WTC11 (cell line): ENCODE measurements at regions not wholly inside any gene's neighbourhood (a gene's known extent, or its start where the extent isn't known, plus 50 kb on each side); places are given as distances from the start of the nearest gene placed in this dataset.

ENCODE experiments used
- ATAC-seq: fragments of 200-7000 bp; cut with Tn5 transposase; 2 replicates; pipeline ENCODE4 v1.10.0; 2021; ENCODE audit warnings: mild to moderate bottlenecking, moderate library complexity
- CTCF ChIA-PET: fragments of 300-600 bp; sonication (Branson Sonifier 250); formaldehyde crosslinking; loops from one replicate; lab custom pipeline; 2021; ENCODE audit warnings: antibody characterized with exemption; lab: Charles Lee
- POLR2A ChIA-PET: fragments of 350-600 bp; sonication (Branson Sonifier 250); formaldehyde crosslinking; loops from one replicate; lab custom pipeline; 2021; ENCODE audit warnings: antibody characterized with exemption; lab: Charles Lee
- DNase-seq: peaks from one replicate; pipeline ENCODE4 v3.0.0; 2021; ENCODE audit warnings: low spot score
- H3K27ac Mint-ChIP-seq: 2 replicates; pipeline ENCODE4 v1.8.0; 2021; ENCODE audit warnings: mixed read lengths
- H3K27me3 Mint-ChIP-seq: 2 replicates; pipeline ENCODE4 v1.8.0; 2021; ENCODE audit warnings: low read depth, mild to moderate bottlenecking, moderate library complexity, mixed read lengths
- H3K36me3 Mint-ChIP-seq: 2 replicates; pipeline ENCODE4 v1.8.0; 2021; ENCODE audit warnings: mixed read lengths
- H3K4me1 Mint-ChIP-seq: 2 replicates; pipeline ENCODE4 v1.8.0; 2022; ENCODE audit warnings: mixed read lengths
- H3K4me3 Mint-ChIP-seq: 2 replicates; pipeline ENCODE4 v1.8.0; 2021; ENCODE audit warnings: mild to moderate bottlenecking, moderate library complexity, mixed read lengths
- H3K9me3 Mint-ChIP-seq: 2 replicates; pipeline ENCODE4 v1.8.0; 2021; ENCODE audit warnings: mixed read lengths
- ATF3 ChIP-seq: sonication (generic); formaldehyde crosslinking; conservative IDR thresholded peaks from 2 replicates; pipeline ENCODE4 v1.8.1; 2022; ENCODE audit warnings: mild to moderate bottlenecking, missing genetic modification reagents
- CDX4 ChIP-seq: fragments of 250-450 bp; sonication (Bioruptor Pico); IDR thresholded peaks from 2 replicates; pipeline ENCODE4 v1.9.0; 2021; ENCODE audit warnings: moderate library complexity, mild to moderate bottlenecking, inconsistent platforms, borderline replicate concordance
- E2F1 ChIP-seq: sonication (generic); formaldehyde crosslinking; IDR thresholded peaks from 2 replicates; pipeline ENCODE4 v1.8.0; 2022; ENCODE audit warnings: mild to moderate bottlenecking, missing genetic modification reagents
- E2F5 ChIP-seq: sonication (generic); formaldehyde crosslinking; IDR thresholded peaks from 2 replicates; pipeline ENCODE4 v1.8.1; 2022; ENCODE audit warnings: mild to moderate bottlenecking, moderate library complexity, missing genetic modification reagents
- EMX1 ChIP-seq: fragments of 250-450 bp; sonication (Bioruptor Pico); IDR thresholded peaks from 2 replicates; pipeline ENCODE4 v1.8.0; 2021; ENCODE audit warnings: mild to moderate bottlenecking
- ETV6 ChIP-seq: sonication (generic); formaldehyde crosslinking; IDR thresholded peaks from 2 replicates; pipeline ENCODE4 v1.8.1; 2022; ENCODE audit warnings: mild to moderate bottlenecking, missing genetic modification reagents
- GABPB1 ChIP-seq: sonication (generic); formaldehyde crosslinking; IDR thresholded peaks from 2 replicates; pipeline ENCODE4 v1.8.1; 2023; ENCODE audit warnings: mild to moderate bottlenecking, missing genetic modification reagents
- HMGXB4 ChIP-seq: sonication (generic); formaldehyde crosslinking; IDR thresholded peaks from 2 replicates; pipeline ENCODE4 v1.8.1; 2023; ENCODE audit warnings: mild to moderate bottlenecking, moderate library complexity, missing genetic modification reagents
- JAZF1 ChIP-seq: fragments of 250-450 bp; sonication (Bioruptor Pico); IDR thresholded peaks from 2 replicates; pipeline ENCODE4 v1.9.0; 2021; ENCODE audit warnings: moderate library complexity, mild to moderate bottlenecking, inconsistent platforms
- JUN ChIP-seq: sonication (generic); formaldehyde crosslinking; IDR thresholded peaks from 2 replicates; pipeline ENCODE4 v1.8.0; 2023; ENCODE audit warnings: mild to moderate bottlenecking, missing genetic modification reagents
- NR3C1 ChIP-seq: sonication (generic); formaldehyde crosslinking; conservative IDR thresholded peaks from 2 replicates; pipeline ENCODE4 v1.8.1; 2023; ENCODE audit warnings: low read depth, mild to moderate bottlenecking, missing genetic modification reagents
- OVOL2 ChIP-seq: fragments of 250-450 bp; sonication (Bioruptor Pico); IDR thresholded peaks from 2 replicates; pipeline ENCODE4 v1.9.0; 2021; ENCODE audit warnings: mild to moderate bottlenecking, borderline replicate concordance
- RORB ChIP-seq: fragments of 250-450 bp; sonication (Bioruptor Pico); IDR thresholded peaks from 2 replicates; pipeline ENCODE4 v1.9.0; 2021; ENCODE audit warnings: mild to moderate bottlenecking
- ZBTB21 ChIP-seq: sonication (generic); formaldehyde crosslinking; IDR thresholded peaks from 2 replicates; pipeline ENCODE4 v1.8.1; 2023; ENCODE audit warnings: mild to moderate bottlenecking, missing genetic modification reagents, borderline replicate concordance
- ZNF138 ChIP-seq: sonication (generic); formaldehyde crosslinking; conservative IDR thresholded peaks from 2 replicates; pipeline ENCODE4 v1.8.1; 2022; ENCODE audit warnings: mild to moderate bottlenecking, moderate library complexity, missing genetic modification reagents
- ZNF416 ChIP-seq: fragments of 250-450 bp; sonication (Bioruptor Pico); IDR thresholded peaks from 2 replicates; pipeline ENCODE4 v1.9.0; 2021; ENCODE audit warnings: mild to moderate bottlenecking, inconsistent platforms
- ZNF425 ChIP-seq: fragments of 250-450 bp; sonication (Bioruptor Pico); conservative IDR thresholded peaks from 2 replicates; pipeline ENCODE4 v1.9.0; 2021; ENCODE audit warnings: mild to moderate bottlenecking
- ZNF512 ChIP-seq: sonication (generic); formaldehyde crosslinking; IDR thresholded peaks from 2 replicates; pipeline ENCODE4 v1.8.1; 2022; ENCODE audit warnings: missing genetic modification reagents, borderline replicate concordance
- ZNF532 ChIP-seq: fragments of 250-450 bp; sonication (Bioruptor Pico); IDR thresholded peaks from 2 replicates; pipeline ENCODE4 v1.9.0; 2021; ENCODE audit warnings: mild to moderate bottlenecking, borderline replicate concordance

- no peak for TF ChIP-seq HMGXB4
- no peak for TF ChIP-seq JAZF1 (CRISPR knock-in tag)
- TF ChIP-seq ZNF416 = no peak
- TF ChIP-seq ZNF425 = no peak
- no peak for TF ChIP-seq EMX1 (CRISPR knock-in tag)
- TF ChIP-seq NR3C1 = no peak
- no peak for TF ChIP-seq RORB
- TF ChIP-seq E2F1 (CRISPR knock-in tag) = no peak
These were observed 387.9 kb upstream of the PTBP2 start (continued) for GRCh38 chr1:96333522-96334235.

GRCh38 chr1:96334236-96334557 is 387.4 kb upstream of the PTBP2 start:
- ChIA-PET POLR2A (no interaction called here), CTCF (no interaction called here)
- no peak for DNase-seq
- Mint-ChIP-seq H3K9me3 (peaks cover 12% of the 10 kb centered on the region), H3K27ac (no peak overlapping the region), H3K4me1 (no peaks in the 10 kb centered on the region), H3K4me3 (no peak overlapping the region), H3K36me3 (no peaks in the 10 kb centered on the region), H3K27me3 (no peaks in the 10 kb centered on the region; the same call in 1 of the 2 replicates)
- ATAC-seq = no peak
- TF ChIP-seq ETV6 (CRISPR knock-in tag) (no peak), HMGXB4 (no peak), ZNF138 (no peak), ZNF512 (no peak), ATF3 (CRISPR knock-in tag) (no peak)

GRCh38 chr1:96338622-96339021 is 383.0 kb upstream of the PTBP2 start:
- Mint-ChIP-seq H3K4me3 (no peak overlapping the region), H3K9me3 (peaks cover 12% of the 10 kb centered on the region), H3K27me3 (peaks cover 3% of the 10 kb centered on the region; the same call in 1 of the 2 replicates), H3K36me3 (no peaks in the 10 kb centered on the region), H3K27ac (no peak overlapping the region), H3K4me1 (no peaks in the 10 kb centered on the region)
- DNase-seq (no peak), ATAC-seq (no peak)
- CTCF ChIA-PET = no interaction called here
- POLR2A ChIA-PET = no interaction called here
- TF ChIP-seq GABPB1 (no peak), ZNF532 (CRISPR knock-in tag) (no peak), CDX4 (CRISPR knock-in tag) (no peak), E2F5 (CRISPR knock-in tag) (no peak), OVOL2 (no peak), ZBTB21 (no peak), JUN (no peak)
